Neutrophil (primary cell): ENCODE measurements at regions not wholly inside any gene's neighbourhood (a gene's known extent, or its start where the extent isn't known, plus 50 kb on each side); places are given as distances from the start of the nearest gene placed in this dataset.

Experiments
- H3K27ac ChIP-seq: fragments of 200-600 bp; sonication (generic); 2 replicates; pipeline ENCODE4 v1.5.1; 2016; ENCODE audit warnings: mild to moderate bottlenecking, moderate library complexity
- H3K27me3 ChIP-seq: fragments of 200-600 bp; sonication (generic); 2 replicates; pipeline ENCODE4 v1.6.0; 2016; ENCODE audit warnings: mild to moderate bottlenecking
- H3K36me3 ChIP-seq: fragments of 200-600 bp; sonication (generic); 2 replicates; pipeline ENCODE4 v1.5.1; 2017
- H3K4me1 ChIP-seq, 2 experiments: fragments of 200-600 bp in 1 of 2; sonication (generic) in 1 of 2; 1 replicate in 1 of 2; 2 replicates in 1 of 2; pipeline versions ENCODE4 v1.5.1 to v1.6.1; 2013 to 2016; ENCODE audit warnings: low read depth in 1 of 2, low read length in 1 of 2, mild to moderate bottlenecking in 1 of 2, moderate library complexity in 1 of 2; ENCODE audit not compliant: control insufficient read depth in 1 of 2, insufficient read depth in 1 of 2
- H3K4me3 ChIP-seq, 2 experiments: fragments of 200-600 bp in 1 of 2; sonication (generic) in 1 of 2; 1 replicate in 1 of 2; 2 replicates in 1 of 2; pipeline ENCODE4 v1.5.1; 2013 to 2016; ENCODE audit warnings: low read depth in 1 of 2, low read length in 1 of 2, mild to moderate bottlenecking in 1 of 2, moderate library complexity in 1 of 2
- H3K9me3 ChIP-seq: fragments of 200-600 bp; sonication (generic); 2 replicates; pipeline ENCODE4 v1.5.1; 2016
- TF ChIP-seq, protein P1 (sequence below): fragments of 200-600 bp; sonication (generic); IDR thresholded peaks from 2 replicates; pipeline ENCODE4 v1.5.1; 2016; ENCODE audit warnings: antibody characterized with exemption

DNA sequence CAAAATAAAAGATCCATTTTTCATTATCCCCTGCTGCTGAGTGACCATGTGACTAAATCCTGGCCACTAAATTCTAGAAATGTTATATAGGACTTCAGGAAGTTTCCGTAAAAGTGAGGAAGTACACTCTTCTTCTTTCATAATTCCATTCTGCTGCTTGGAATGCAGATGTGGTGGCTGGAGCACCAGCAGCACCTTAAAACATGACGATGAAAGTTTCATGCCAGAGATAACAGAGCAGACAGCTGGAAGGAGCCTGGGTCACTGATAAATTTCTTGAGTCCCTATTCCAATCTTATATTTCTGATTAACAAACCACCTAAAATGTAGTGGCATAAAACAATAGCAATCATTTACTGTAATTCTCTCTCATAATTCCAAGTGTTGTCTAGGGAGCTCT lies 238.7 kb downstream of the TBL1XR1 start:
- no peaks in the 10 kb centered on the region for H3K36me3 ChIP-seq
- no peak overlapping the region for H3K27ac ChIP-seq
- TF ChIP-seq, protein P1, sequence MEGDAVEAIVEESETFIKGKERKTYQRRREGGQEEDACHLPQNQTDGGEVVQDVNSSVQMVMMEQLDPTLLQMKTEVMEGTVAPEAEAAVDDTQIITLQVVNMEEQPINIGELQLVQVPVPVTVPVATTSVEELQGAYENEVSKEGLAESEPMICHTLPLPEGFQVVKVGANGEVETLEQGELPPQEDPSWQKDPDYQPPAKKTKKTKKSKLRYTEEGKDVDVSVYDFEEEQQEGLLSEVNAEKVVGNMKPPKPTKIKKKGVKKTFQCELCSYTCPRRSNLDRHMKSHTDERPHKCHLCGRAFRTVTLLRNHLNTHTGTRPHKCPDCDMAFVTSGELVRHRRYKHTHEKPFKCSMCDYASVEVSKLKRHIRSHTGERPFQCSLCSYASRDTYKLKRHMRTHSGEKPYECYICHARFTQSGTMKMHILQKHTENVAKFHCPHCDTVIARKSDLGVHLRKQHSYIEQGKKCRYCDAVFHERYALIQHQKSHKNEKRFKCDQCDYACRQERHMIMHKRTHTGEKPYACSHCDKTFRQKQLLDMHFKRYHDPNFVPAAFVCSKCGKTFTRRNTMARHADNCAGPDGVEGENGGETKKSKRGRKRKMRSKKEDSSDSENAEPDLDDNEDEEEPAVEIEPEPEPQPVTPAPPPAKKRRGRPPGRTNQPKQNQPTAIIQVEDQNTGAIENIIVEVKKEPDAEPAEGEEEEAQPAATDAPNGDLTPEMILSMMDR = no peak
- no peaks in the 10 kb centered on the region for H3K27me3 ChIP-seq
- H3K4me3 ChIP-seq = no peak overlapping the region
- H3K4me1 ChIP-seq = no peaks in the 10 kb centered on the region
- H3K9me3 ChIP-seq = no peaks in the 10 kb centered on the region

DNA sequence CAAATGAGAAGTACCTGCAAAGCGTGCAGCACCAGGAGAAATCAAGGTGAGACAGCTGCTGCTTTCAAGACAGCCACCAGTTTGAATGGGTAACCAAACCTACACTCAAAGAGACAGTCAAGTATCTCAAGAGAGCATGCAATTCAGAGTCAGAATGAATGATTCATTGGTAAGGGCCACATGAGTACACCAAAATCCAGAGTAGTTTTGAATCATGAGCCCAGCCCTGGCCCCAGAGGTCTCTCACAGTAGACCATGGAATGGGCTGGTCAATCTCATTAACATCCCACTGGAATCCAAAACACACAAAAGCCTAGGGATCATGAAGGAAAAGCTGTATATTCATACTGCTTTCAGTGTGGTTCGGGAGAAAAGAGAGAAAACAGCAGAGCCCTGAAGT lies 242.8 kb downstream of the TBL1XR1 start:
- TF ChIP-seq, protein P1 = no peak
- Histone ChIP-seq H3K27me3 (no peaks in the 10 kb centered on the region), H3K36me3 (no peaks in the 10 kb centered on the region), H3K27ac (no peak overlapping the region), H3K9me3 (no peaks in the 10 kb centered on the region), H3K4me3 (no peak overlapping the region), H3K4me1 (no peaks in the 10 kb centered on the region)

DNA sequence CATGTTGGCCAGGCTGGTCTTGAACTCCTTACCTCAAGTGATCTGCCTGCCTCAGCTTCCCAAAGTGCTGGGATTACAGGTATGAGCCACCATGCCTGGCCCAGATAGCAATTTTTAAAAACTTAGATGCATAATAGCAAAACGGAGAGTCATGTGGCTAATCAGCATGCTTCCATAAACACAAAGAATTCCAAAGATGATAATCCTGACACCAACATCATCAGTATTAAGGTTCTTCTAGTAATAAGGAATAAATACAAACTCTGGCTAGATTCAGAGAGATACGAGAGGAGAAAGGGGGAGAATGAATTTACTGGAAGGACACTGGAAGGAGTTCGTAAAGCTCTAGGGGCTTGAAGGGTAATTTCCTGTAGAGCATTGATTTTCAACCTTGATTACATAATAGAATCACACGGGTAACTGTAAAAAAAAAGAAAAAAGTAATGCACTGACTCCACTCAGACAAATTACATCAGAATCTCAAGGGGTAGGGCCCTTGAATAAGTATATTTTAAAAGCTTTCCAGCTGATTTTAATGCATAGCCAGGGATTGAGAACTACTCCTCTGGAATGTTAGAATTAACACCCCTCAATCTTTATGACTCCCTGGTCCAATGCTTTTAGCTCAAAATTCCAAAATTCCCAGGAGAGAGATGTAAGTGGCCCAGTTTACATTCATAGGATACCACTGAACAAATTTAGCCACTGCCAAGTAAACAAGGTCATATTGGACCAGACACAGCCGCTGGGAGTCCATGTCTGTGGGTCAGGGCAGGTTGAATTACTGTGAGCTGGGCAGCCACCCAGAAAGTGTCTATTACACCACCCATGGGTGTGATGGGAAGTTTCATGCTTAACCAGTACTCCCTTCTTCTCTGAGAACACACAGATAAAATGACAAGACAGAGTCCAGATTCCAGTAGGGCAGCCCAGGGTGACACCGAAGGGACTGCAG lies 243.9 kb downstream of the TBL1XR1 start:
- H3K27me3 ChIP-seq = no peaks in the 10 kb centered on the region
- no peak overlapping the region for H3K27ac ChIP-seq
- no peak overlapping the region for H3K4me3 ChIP-seq
- H3K4me1 ChIP-seq = no peaks in the 10 kb centered on the region
- H3K36me3 ChIP-seq = no peaks in the 10 kb centered on the region
- no peaks in the 10 kb centered on the region for H3K9me3 ChIP-seq
- TF ChIP-seq, protein P1 = no peak

DNA sequence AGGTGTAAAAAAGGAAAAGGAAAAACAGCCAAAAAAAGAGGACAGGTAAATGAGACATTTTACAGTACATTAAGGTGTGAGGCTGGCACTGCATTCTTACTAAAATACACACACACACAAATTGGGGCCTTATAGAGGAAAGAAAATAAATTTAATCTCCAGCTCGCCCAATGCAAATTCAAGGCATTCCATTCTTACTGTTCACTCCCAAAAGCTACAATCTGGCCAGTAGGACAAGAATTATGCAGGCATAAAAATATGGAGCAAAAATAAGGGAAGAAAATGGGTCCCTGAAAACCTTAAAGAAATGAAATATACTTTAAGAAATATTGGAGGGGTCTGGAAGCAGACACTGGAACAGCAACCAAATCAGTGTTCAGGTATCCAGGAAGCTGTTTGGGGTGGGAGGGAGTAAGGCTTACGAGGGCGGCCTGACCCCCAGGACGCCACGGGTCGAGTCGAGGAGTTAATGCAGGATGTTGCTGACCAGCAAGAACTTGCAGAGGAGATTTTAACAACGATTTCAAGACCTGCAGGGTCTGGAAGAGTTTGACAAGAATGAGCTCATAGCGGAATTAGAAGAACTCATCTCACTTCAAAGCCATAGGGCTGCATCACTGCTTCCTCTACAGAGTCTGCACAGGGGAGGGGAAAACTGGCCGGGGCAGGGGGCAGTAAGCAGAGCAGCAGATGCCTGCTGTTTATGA lies 245.5 kb downstream of the TBL1XR1 start:
- H3K4me3 ChIP-seq = no peak overlapping the region
- H3K36me3 ChIP-seq = no peaks in the 10 kb centered on the region
- no peaks in the 10 kb centered on the region for H3K9me3 ChIP-seq
- H3K27me3 ChIP-seq = no peaks in the 10 kb centered on the region
- TF ChIP-seq, protein P1 = no peak
- no peaks in the 10 kb centered on the region for H3K4me1 ChIP-seq
- H3K27ac ChIP-seq = no peak overlapping the region

DNA sequence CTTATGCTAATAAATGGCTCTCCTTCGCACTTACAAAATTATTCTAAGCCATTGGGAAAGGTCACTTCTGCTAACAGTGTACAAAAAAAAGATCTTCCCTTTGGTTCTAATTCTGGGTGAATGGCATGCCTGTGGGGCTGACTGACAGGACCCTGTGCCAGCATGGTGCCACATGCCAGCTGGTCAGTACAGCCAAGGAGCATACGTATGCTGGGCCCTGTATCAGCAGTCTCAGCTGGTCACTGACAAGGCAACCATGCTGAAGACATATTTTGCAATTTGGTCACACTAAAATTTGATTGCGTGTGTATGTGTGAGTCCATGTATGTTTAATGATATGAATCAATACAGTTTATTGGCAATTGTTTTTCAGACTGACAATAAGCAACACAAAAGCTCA lies 246.1 kb downstream of the TBL1XR1 start:
- no peak overlapping the region for H3K27ac ChIP-seq
- H3K4me3 ChIP-seq = no peak overlapping the region
- no peaks in the 10 kb centered on the region for H3K27me3 ChIP-seq
- no peaks in the 10 kb centered on the region for H3K9me3 ChIP-seq
- TF ChIP-seq, protein P1 = no peak
- H3K36me3 ChIP-seq = no peaks in the 10 kb centered on the region
- no peaks in the 10 kb centered on the region for H3K4me1 ChIP-seq
